ENCODE measurements at regions not wholly inside any gene's neighbourhood (a gene's known extent, or its start where the extent isn't known, plus 50 kb on each side); places are given as distances from the start of the nearest gene placed in this dataset.

DNA sequence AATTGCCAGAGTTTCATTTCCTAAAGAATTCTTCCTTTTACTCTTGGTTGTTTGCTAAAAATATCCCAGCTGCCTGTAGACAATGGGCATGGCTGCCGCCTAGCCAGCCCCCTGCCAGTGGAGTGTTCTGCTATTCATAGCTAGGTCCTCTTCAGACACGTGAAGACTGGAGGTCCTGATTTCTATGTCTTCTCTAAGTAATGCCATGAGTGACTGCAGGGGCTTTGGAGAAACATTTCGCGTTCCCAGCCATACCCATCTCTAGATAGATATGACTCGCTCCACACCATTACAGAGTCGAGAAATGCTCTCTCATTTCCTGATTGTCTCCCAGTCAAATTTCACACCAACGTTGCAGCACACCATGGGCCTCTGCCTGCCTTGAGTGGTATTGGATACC, 99.5 kb upstream of the BACE2 start:
- H3K4me2 ChIP-seq, result peak overlapping the region; percentile 75
- H3K9me2 ChIP-seq (replicated peaks; ENCODE audit: insufficient read depth), result no peaks in the 10 kb centered on the region
- WGBS (ENCODE audit: low lambda C conversion rate, missing lambda C conversion rate), result 53% methylated on average over 7 of the region's 7 CpGs
- no peak overlapping the region for H3K27ac ChIP-seq
- H3K9me3 ChIP-seq (ENCODE audit: low read depth), result no peaks in the 10 kb centered on the region
- H3K4me1 ChIP-seq (ENCODE audit: insufficient read depth), result no peaks in the 10 kb centered on the region
- no peaks in the 10 kb centered on the region for H4K20me1 ChIP-seq (ENCODE audit: insufficient read depth, poor library complexity, severe bottlenecking)
- TF ChIP-seq EZH2 (IDR thresholded peaks at IDR 0.05; ENCODE audit: borderline replicate concordance) (no peak), CTCF (IDR thresholded peaks at IDR 0.05; ENCODE audit: poor library complexity) (no peak)
- no peaks in the 10 kb centered on the region for H3K79me2 ChIP-seq
- H3K27me3 ChIP-seq, result peaks cover 3% of the 10 kb centered on the region
- no peak for DNase-seq (ENCODE audit: low spot score)
- no peaks in the 10 kb centered on the region for H3K36me3 ChIP-seq (replicated peaks; ENCODE audit: insufficient read depth, low read depth)
- peak overlapping the region; percentile 77 for H2AFZ ChIP-seq
- H3K4me3 ChIP-seq, result peak overlapping the region; percentile 20

DNA sequence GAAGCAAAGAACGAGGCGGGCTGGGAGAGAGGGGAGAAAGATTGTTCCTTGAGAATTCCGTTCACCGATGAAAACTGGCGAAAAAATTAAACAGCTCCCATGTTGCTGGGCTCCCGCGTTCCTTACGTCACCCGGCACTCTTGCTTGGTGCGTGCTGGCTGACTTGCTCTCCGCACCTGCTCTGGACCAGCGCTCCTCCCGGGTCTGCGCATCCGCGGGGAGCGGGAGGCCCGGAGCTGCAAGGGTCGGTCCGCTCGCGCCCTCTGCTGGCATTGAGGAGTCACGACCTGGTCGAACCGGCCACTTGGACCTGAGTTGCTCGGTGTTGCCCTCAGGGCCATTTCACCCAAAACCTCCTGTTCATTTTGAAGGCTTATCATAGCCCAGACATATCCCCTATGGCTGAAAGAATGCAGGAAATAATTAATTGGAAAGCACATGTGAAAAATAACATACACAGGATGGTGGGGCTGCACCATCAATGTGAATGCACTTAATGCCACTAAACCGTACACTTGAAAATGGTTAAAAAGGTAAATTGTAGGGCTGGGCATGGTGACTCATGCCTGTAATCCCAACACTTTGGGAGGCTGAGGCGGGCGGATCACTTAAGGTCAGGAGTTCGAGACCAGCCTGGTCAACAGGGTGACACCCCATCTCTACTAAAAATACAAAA, 98.9 kb upstream of the BACE2 start:
- no peaks in the 10 kb centered on the region for H3K36me3 ChIP-seq (replicated peaks; ENCODE audit: insufficient read depth, low read depth)
- H3K4me2 ChIP-seq, result peak overlapping the region; percentile 75
- H3K4me3 ChIP-seq, result peak overlapping the region; percentile 20
- DNase-seq (ENCODE audit: low spot score), result peak; percentile 93
- no peak overlapping the region for H3K27ac ChIP-seq
- TF ChIP-seq EZH2phosphoT487 (IDR thresholded peaks at IDR 0.05; ENCODE audit: low read depth, severe bottlenecking, unreplicated experiment) (no peak), CTCF (IDR thresholded peaks at IDR 0.05; ENCODE audit: poor library complexity) (peak; percentile 99)
- H3K27me3 ChIP-seq, result peaks cover 3% of the 10 kb centered on the region
- no peaks in the 10 kb centered on the region for H3K79me2 ChIP-seq
- H3K9me3 ChIP-seq (ENCODE audit: low read depth), result no peaks in the 10 kb centered on the region
- 9% methylated on average over 30 of the region's 30 CpGs for WGBS (ENCODE audit: low lambda C conversion rate, missing lambda C conversion rate)
- no peaks in the 10 kb centered on the region for H3K9me2 ChIP-seq (replicated peaks; ENCODE audit: insufficient read depth)
- H4K20me1 ChIP-seq (ENCODE audit: insufficient read depth, poor library complexity, severe bottlenecking), result no peaks in the 10 kb centered on the region
- no peaks in the 10 kb centered on the region for H3K4me1 ChIP-seq (ENCODE audit: insufficient read depth)
- H2AFZ ChIP-seq, result peak overlapping the region; percentile 77

DNA sequence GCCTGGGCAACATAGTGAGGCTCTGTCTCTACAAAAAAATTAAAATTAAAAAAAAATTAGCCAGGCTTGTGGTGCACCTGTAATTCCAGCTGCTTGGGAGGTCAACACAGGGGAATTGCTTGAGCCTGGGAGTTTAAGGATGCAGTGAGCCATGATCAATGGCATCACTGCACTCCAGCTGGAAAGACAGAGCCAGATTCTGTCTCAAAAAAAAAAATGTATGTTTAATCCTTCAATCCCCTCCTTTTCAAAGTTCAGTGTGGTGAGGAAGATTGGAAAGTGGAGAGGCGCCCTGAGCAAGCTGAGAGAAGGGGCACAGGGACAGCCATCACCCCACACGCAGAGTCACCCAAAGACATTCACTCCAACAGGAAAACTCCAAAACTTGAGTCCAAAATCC, 97.7 kb upstream of the BACE2 start:
- H3K4me3 ChIP-seq, result no peak overlapping the region
- WGBS (ENCODE audit: low lambda C conversion rate, missing lambda C conversion rate), result 79% methylated on average over 2 of the region's 2 CpGs
- no peaks in the 10 kb centered on the region for H3K4me1 ChIP-seq (ENCODE audit: insufficient read depth)
- H3K27ac ChIP-seq, result no peak overlapping the region
- H2AFZ ChIP-seq, result no peak overlapping the region
- H3K36me3 ChIP-seq (replicated peaks; ENCODE audit: insufficient read depth, low read depth), result no peaks in the 10 kb centered on the region
- TF ChIP-seq EZH2phosphoT487 (IDR thresholded peaks at IDR 0.05; ENCODE audit: low read depth, severe bottlenecking, unreplicated experiment) (no peak), EZH2 (IDR thresholded peaks at IDR 0.05; ENCODE audit: borderline replicate concordance) (no peak), CTCF (IDR thresholded peaks at IDR 0.05; ENCODE audit: poor library complexity) (no peak)
- peaks cover 3% of the 10 kb centered on the region for H3K27me3 ChIP-seq
- no peak overlapping the region for H3K4me2 ChIP-seq
- no peaks in the 10 kb centered on the region for H3K9me3 ChIP-seq (ENCODE audit: low read depth)
- no peaks in the 10 kb centered on the region for H4K20me1 ChIP-seq (ENCODE audit: insufficient read depth, poor library complexity, severe bottlenecking)
- H3K79me2 ChIP-seq, result no peaks in the 10 kb centered on the region
- H3K9me2 ChIP-seq (replicated peaks; ENCODE audit: insufficient read depth), result no peaks in the 10 kb centered on the region
- DNase-seq (ENCODE audit: low spot score), result no peak

All from hepatocyte (in vitro differentiated cells).